ENCODE measurements at regions not wholly inside any gene's neighbourhood (a gene's known extent, or its start where the extent isn't known, plus 50 kb on each side); places are given as distances from the start of the nearest gene placed in this dataset.

GRCh38 chr6:165825256-165825815, 162.3 kb upstream of the PDE10A start:
- DNase-seq (ENCODE audit: low spot score), result no peak

- no peak for DNase-seq (ENCODE audit: low spot score)
Measured at GRCh38 chr6:165823609-165824326, 160.7 kb upstream of the PDE10A start.

- DNase-seq (ENCODE audit: low spot score), result no peak
Measured at GRCh38 chr6:165822501-165822900, 159.5 kb upstream of the PDE10A start.

- no peak for DNase-seq (ENCODE audit: low spot score)
Measured at GRCh38 chr6:165821754-165822153, 158.7 kb upstream of the PDE10A start.

GRCh38 chr6:165820934-165821333, 157.9 kb upstream of the PDE10A start:
- DNase-seq (ENCODE audit: low spot score), result no peak

- no peak for DNase-seq (ENCODE audit: low spot score)
Measured at GRCh38 chr6:165820407-165820806, 157.4 kb upstream of the PDE10A start.

GRCh38 chr6:165819394-165819793, 156.4 kb upstream of the PDE10A start:
- no peak for DNase-seq (ENCODE audit: low spot score)

GRCh38 chr6:165818200-165818599, 155.2 kb upstream of the PDE10A start:
- no peak for DNase-seq (ENCODE audit: low spot score)

- no peak for DNase-seq (ENCODE audit: low spot score)
Measured at GRCh38 chr6:165817771-165818170, 154.7 kb upstream of the PDE10A start.

- DNase-seq (ENCODE audit: low spot score), result no peak
Measured at GRCh38 chr6:165817148-165817547, 154.1 kb upstream of the PDE10A start.

- DNase-seq (ENCODE audit: low spot score), result no peak
Measured at GRCh38 chr6:165814679-165815078, 151.6 kb upstream of the PDE10A start.

GRCh38 chr6:165811512-165811911, 148.5 kb upstream of the PDE10A start:
- no peak for DNase-seq (ENCODE audit: low spot score)

GRCh38 chr6:165808021-165808420, 145.0 kb upstream of the PDE10A start:
- no peak for DNase-seq (ENCODE audit: low spot score)

GRCh38 chr6:165807249-165807960, 144.4 kb upstream of the PDE10A start:
- no peak for DNase-seq (ENCODE audit: low spot score)

- DNase-seq (ENCODE audit: low spot score), result no peak
Measured at GRCh38 chr6:165806126-165806810, 143.2 kb upstream of the PDE10A start.

GRCh38 chr6:165805636-165806035, 142.6 kb upstream of the PDE10A start:
- DNase-seq (ENCODE audit: low spot score), result no peak

- DNase-seq (ENCODE audit: low spot score), result no peak
Measured at GRCh38 chr6:165805067-165805555, 142.1 kb upstream of the PDE10A start.

- no peak for DNase-seq (ENCODE audit: low spot score)
Measured at GRCh38 chr6:165804331-165805066, 141.5 kb upstream of the PDE10A start.

GRCh38 chr6:165800337-165800736, 137.3 kb upstream of the PDE10A start:
- DNase-seq (ENCODE audit: low spot score), result no peak

GRCh38 chr6:165799391-165800153, 136.5 kb upstream of the PDE10A start:
- DNase-seq (ENCODE audit: low spot score), result no peak

- no peak for DNase-seq (ENCODE audit: low spot score)
Measured at GRCh38 chr6:165798991-165799390, 135.9 kb upstream of the PDE10A start.
